Pancreas (tissue), 10 donors: ENCODE measurements at regions not wholly inside any gene's neighbourhood (a gene's known extent, or its start where the extent isn't known, plus 50 kb on each side); places are given as distances from the start of the nearest gene placed in this dataset.

Source experiments
- ATAC-seq, 4 donors: fragments of 200-7000 bp; cut with Tn5 transposase; one replicate each; pipeline versions ENCODE4 v1.8.0 to v1.9.1; 2020; ENCODE audit warnings: mild to moderate bottlenecking in 4 of 4, moderate library complexity in 4 of 4
- DNase-seq, 6 donors: peaks; one replicate each; pipeline ENCODE4 v3.0.0-alpha.2; 2020
- FAIRE-seq: peaks from 2 replicates; lab custom pipeline; 2012; peaks lifted over from hg19 to GRCh38; lab: Jason Lieb, UNC
- H3K27ac ChIP-seq, 4 donors: fragments of 200-600 bp; sonication (generic); 1 replicate in 3 of 4; 2 replicates in 1 of 4; pipeline versions ENCODE4 v1.5.0 to v1.8.0; 2020
- H3K27me3 ChIP-seq, 4 donors: fragments of 200-600 bp; one replicate each; pipeline ENCODE4 v1.8.0; 2021
- H3K36me3 ChIP-seq, 3 donors: fragments of 200-600 bp; sonication (generic) in 1 of 3; one replicate each; pipeline versions ENCODE4 v1.5.0 to v1.8.0; 2020 to 2021
- H3K4me1 ChIP-seq, 3 donors: fragments of 200-600 bp; one replicate each; pipeline ENCODE4 v1.8.0; 2021
- H3K4me3 ChIP-seq, 4 donors: fragments of 200-600 bp; sonication (generic) in 2 of 4; one replicate each; pipeline versions ENCODE4 v1.5.0 to v1.8.0; 2020 to 2021
- H3K9me3 ChIP-seq, 4 donors: fragments of 200-600 bp; one replicate each; pipeline ENCODE4 v1.8.0; 2021
- CTCF ChIP-seq, 4 donors: fragments of 200-600 bp; sonication (generic) in 3 of 4; IDR thresholded peaks; one replicate each; pipeline versions ENCODE4 v1.5.0 to v1.8.0; 2021; ENCODE audit warnings: antibody characterized with exemption in 4 of 4
- WGBS, 2 donors: extraction: QIAGEN DNeasy Blood & Tissue Kit; methylation state at CpG; one replicate each; pipeline ENCODE4 v1.1.7; 2013; 5-methylcytosine and 5-hydroxymethylcytosine counted together
- intact Hi-C, 3 donors: fragments of 100-400 bp; cut with DNase I; formaldehyde crosslinking; loops; one replicate each; pipeline versions ENCODE4 v1.11.1 to v1.14.2; 2022
- microRNA-seq, 2 donors: library from miRNA; unstranded; fragments of <30 nt; microRNA quantifications; one replicate each; pipeline versions ENCODE4 to v1.1.0, GENCODE V29; 2019 to 2020
- donor health status: healthy with polysubstance abuse.
- donor health status: DM: no; HTN: no; CAD: no; lungs with moderate emphysema.
- donor health status: DM: no; HTN: no; CAD: no.
- donor health status: control.
- donor health status: control.
- donor health status: Bipolar disorder and iron deficiency.
- donor health status: DM: yes; HTN: yes; CAD: no.
- donor health status: DM: no; HTN: no; CAD: no.
- donor health status: DM: no; HTN: no; CAD: no.
- donor health status: DM: yes; HTN: yes; CAD: no.

- no peak overlapping the region for H3K27ac ChIP-seq
- WGBS, 2 donors, result 72 to 77% methylated on average over 12 of the region's 12 CpGs
- TF ChIP-seq CTCF (IDR thresholded peaks at IDR 0.05), result no peak
Observed at GRCh38 chr6:139423971-139424667, 49.7 kb upstream of the CITED2 start.

More at GRCh38 chr6:139423971-139424667, 49.7 kb upstream of the CITED2 start:
- intact Hi-C loops, result no loop called here
- peaks cover 10 to 17% (median 11%) of the 10 kb centered on the region in 3 donors for H3K4me1 ChIP-seq
- H3K4me3 ChIP-seq, result no peak overlapping the region
- H3K9me3 ChIP-seq, result no peaks in the 10 kb centered on the region
- ATAC-seq (no peak), FAIRE-seq (no peak), DNase-seq (no peak)
- H3K27me3 ChIP-seq, result no peaks in the 10 kb centered on the region
- no peaks in the 10 kb centered on the region for H3K36me3 ChIP-seq

Small RNAs in the stretch of these regions (microRNA-seq; reads per million reads assigned to microRNA genes)
- gene MIR3668 (0 reads per million in 2 donors), gene MIR4465 (0 reads per million in 2 donors)
